GM18499 (cell line): ENCODE measurements at regions not wholly inside any gene's neighbourhood (a gene's known extent, or its start where the extent isn't known, plus 50 kb on each side); places are given as distances from the start of the nearest gene placed in this dataset.
A peak's percentile ranks its signal among the peaks of the same experiment; 100 is the strongest.
"Not testable (repeated sequence)": the region's sequence is repeated elsewhere in the genome, so short reads cannot be mapped to it uniquely, and the experiment has no call there.

Experiments used
- ATAC-seq: cut with Tn5 transposase; IDR thresholded peaks from one replicate; pipeline ENCODE4 v1.9.1; 2021; ENCODE audit warnings: moderate number of reproducible peaks; ENCODE audit not compliant: insufficient read depth, unreplicated experiment

- ATAC-seq: not testable (repeated sequence)
These were observed 262.3 kb upstream of the POU1F1 start for GRCh38 chr3:87538722-87539121.

- no peak for ATAC-seq
These were observed 233.0 kb upstream of the POU1F1 start for GRCh38 chr3:87509401-87509800.

- no peak for ATAC-seq
These were observed 232.5 kb upstream of the POU1F1 start for GRCh38 chr3:87508921-87509320.

DNA sequence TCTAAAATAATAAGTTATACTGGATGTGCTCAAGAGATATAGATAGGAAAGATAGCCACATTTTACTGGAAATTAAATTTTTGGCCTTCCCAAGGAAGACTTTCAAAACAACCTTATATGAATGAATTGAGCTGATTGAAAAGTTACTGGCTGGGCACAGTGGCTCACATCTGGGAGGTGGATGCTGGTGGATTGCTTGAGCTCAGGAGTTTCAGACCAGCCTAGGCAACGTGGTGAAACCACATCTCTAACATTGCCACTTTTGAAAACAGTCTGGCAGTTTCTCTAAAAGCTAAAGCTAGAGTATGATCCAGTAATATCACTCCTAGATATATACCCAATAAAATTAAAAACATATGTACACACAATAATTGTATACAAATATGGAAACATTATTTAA, 231.4 kb upstream of the POU1F1 start:
- ATAC-seq: no peak

GRCh38 chr3:87503900-87504498, 227.6 kb upstream of the POU1F1 start:
- ATAC-seq: peak; percentile 59

- no peak for ATAC-seq
These were observed 224.7 kb upstream of the POU1F1 start for GRCh38 chr3:87501076-87501475.

DNA sequence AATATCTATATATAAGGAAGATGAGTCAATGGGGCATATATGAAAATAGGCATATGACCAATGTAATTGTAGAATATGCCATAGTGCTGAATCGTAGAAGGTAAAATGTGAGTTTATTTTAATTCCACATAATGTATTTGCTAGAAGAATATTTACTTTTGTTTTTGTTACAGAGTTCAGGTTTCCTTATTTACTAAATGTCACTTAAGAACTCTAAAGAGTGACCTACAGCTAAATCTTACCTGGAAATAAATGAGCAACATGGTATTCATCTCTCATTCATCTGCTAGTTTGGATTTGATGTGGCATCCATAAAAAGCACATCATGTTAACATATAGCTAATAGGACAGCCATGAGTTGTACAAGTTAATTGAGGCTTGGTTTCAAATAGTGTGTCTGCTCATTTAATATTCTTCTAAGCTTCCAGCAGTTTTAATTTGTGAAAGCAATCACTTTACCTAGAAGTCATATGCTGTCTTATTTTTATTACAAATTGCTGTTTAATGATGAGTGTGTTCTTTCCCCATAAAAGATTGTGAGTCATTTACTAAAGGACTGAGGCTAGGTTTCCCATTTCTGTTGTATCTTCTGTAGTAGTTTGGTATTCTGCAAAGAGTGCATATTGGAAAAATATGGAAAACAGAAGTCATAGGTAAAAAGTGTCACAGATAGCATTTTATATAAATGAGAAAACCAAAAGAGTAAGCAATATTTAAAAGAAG, 222.1 kb upstream of the POU1F1 start:
- no peak for ATAC-seq

- ATAC-seq: no peak
These were observed 219.6 kb upstream of the POU1F1 start for GRCh38 chr3:87495938-87496337.

- ATAC-seq: no peak
These were observed 217.9 kb upstream of the POU1F1 start for GRCh38 chr3:87494264-87494663.

GRCh38 chr3:87491843-87492242, 215.5 kb upstream of the POU1F1 start:
- no peak for ATAC-seq

DNA sequence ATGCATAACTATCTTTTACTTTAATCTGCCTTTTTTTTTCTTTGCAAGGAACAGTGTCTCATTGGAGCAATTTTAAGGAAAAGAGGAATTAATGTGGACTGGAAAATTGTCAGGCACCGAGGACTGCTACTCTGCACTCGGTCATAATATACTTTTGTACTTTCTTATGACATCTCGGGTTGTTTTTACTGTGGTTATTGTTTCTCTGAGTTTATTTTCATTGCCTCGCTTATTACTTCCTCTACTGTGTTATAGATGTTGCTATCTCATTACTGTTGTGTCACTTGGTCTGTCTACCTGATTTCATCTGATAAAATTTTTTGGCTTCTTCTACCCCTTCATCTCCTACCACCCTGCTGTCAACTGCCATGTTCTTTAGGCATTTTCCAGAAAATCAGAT, 213.5 kb upstream of the POU1F1 start:
- no peak for ATAC-seq

- ATAC-seq: no peak
These were observed 212.4 kb upstream of the POU1F1 start for GRCh38 chr3:87488765-87489164.

- ATAC-seq: not testable (repeated sequence)
These were observed 210.3 kb upstream of the POU1F1 start for GRCh38 chr3:87486635-87487034.

- ATAC-seq: no peak
These were observed 209.7 kb upstream of the POU1F1 start for GRCh38 chr3:87486115-87486514.

- ATAC-seq: no peak
These were observed 202.3 kb upstream of the POU1F1 start for GRCh38 chr3:87478716-87479115.

DNA sequence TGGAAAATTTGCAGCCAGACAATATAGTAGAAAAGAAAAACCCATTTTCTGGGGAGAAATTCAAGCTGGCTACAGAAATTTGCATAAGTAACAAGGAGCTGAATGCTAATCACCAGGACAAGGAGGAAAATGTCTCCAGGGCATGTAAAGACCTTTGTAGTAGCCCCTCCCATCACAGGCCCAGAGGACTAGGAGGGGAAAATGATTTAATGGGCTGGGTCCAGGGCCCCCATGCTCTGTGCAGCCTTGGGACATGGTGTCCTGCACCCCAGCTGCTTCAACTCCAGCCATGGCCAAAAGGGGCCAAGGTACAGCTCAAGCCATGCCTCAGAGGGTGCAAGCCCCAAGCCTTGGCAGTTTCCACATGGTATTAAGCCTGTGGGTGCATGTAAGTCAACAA, 197.6 kb upstream of the POU1F1 start:
- ATAC-seq: no peak

DNA sequence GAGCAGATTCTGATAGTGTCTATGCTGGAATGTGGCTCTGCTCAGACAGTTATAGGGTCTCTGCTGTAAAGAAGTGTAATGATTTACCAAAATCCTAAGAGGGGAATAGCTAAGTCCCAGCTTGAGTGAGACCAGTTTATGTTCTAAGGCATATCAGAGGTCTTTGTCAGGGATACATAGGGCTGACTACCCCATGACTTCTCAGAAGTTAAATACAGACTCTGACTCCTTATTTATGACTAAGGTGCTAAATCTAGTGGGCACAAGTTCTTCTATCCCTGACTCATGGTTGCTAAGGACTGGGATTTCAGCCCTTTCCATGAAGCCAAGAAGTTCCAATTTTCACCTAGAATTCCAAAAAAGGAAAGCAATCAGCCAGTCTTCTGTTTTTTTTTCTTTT, 192.6 kb upstream of the POU1F1 start:
- ATAC-seq: no peak

DNA sequence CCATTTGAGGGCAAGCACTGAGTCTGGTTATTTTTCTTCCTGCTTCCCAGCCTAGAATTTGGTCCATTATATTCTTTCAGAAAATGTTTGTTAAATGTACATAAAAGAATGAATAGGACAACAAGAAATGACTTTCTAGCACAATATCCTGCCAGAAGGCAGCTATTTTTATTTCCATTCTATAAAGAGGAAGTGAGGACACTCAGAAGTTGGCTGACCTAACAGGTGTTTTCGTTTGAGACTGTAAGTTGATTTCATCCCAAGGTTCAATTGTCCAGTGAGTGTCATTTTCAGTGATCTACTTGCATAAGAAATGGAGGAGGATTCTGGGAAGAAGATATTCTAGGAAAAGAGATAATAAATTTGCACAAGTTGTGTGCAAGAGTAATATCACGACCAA, 191.9 kb upstream of the POU1F1 start:
- ATAC-seq: no peak

GRCh38 chr3:87462228-87462627, 185.8 kb upstream of the POU1F1 start:
- ATAC-seq: no peak

- no peak for ATAC-seq
These were observed 185.1 kb upstream of the POU1F1 start for GRCh38 chr3:87461443-87461842.

GRCh38 chr3:87461036-87461435, 184.7 kb upstream of the POU1F1 start:
- no peak for ATAC-seq

- no peak for ATAC-seq
These were observed 172.2 kb upstream of the POU1F1 start for GRCh38 chr3:87448558-87448957.
